IPS DF 6.9 (cell line): ENCODE measurements at regions not wholly inside any gene's neighbourhood (a gene's known extent, or its start where the extent isn't known, plus 50 kb on each side); places are given as distances from the start of the nearest gene placed in this dataset.

Experiments
- DNase-seq: peaks from one replicate; pipeline ENCODE4 v3.0.0-alpha.2; 2013; ENCODE audit warnings: low read depth, low spot score
- H3K27ac ChIP-seq: one replicate; pipeline ENCODE4 v1.5.1; 2013; ENCODE audit warnings: low read length, control low read depth
- H3K27me3 ChIP-seq: 2 replicates; pipeline ENCODE4 v1.6.1; 2013; ENCODE audit warnings: mild to moderate bottlenecking, low read length; ENCODE audit not compliant: control insufficient read depth, insufficient read depth
- H3K36me3 ChIP-seq: 2 replicates; pipeline ENCODE4 v1.6.1; 2013; ENCODE audit warnings: low read length; ENCODE audit not compliant: control insufficient read depth, insufficient read depth
- H3K4me1 ChIP-seq: 2 replicates; pipeline ENCODE4 v1.6.1; 2013; ENCODE audit warnings: low read length; ENCODE audit not compliant: control insufficient read depth, insufficient read depth
- H3K4me3 ChIP-seq: 2 replicates; pipeline ENCODE4 v1.5.1; 2013; ENCODE audit warnings: mild to moderate bottlenecking, low read length
- H3K9me3 ChIP-seq: 2 replicates; pipeline ENCODE4 v1.6.1; 2013; ENCODE audit warnings: low read length, inconsistent platforms; ENCODE audit not compliant: control insufficient read depth, insufficient read depth
- WGBS: extraction: QIAGEN DNeasy Blood & Tissue Kit; methylation state at CpG from one replicate; pipeline ENCODE4 v1.1.7; 2013; ENCODE audit warnings: mixed read lengths, missing lambda C conversion rate; ENCODE audit not compliant: insufficient read length, insufficient coverage; 5-methylcytosine and 5-hydroxymethylcytosine counted together

GRCh38 chr7:130878785-130879184, 144.8 kb upstream of the KLF14 start:
- no peak overlapping the region for H3K27ac ChIP-seq
- no CpG with 5 or more reads among the region's 2 CpGs for WGBS
- H3K4me1 ChIP-seq: no peaks in the 10 kb centered on the region; the same call in 1 of the 2 replicates
- no peaks in the 10 kb centered on the region for H3K27me3 ChIP-seq
- no peak for DNase-seq
- no peaks in the 10 kb centered on the region for H3K36me3 ChIP-seq
- no peak overlapping the region for H3K4me3 ChIP-seq
- H3K9me3 ChIP-seq: no peaks in the 10 kb centered on the region

GRCh38 chr7:130879191-130879590, 145.2 kb upstream of the KLF14 start:
- Histone ChIP-seq H3K9me3 (no peaks in the 10 kb centered on the region), H3K27me3 (no peaks in the 10 kb centered on the region), H3K27ac (no peak overlapping the region), H3K4me1 (no peaks in the 10 kb centered on the region; the same call in 1 of the 2 replicates), H3K4me3 (no peak overlapping the region), H3K36me3 (no peaks in the 10 kb centered on the region)
- DNase-seq: no peak
- WGBS: no CpG with 5 or more reads among the region's 2 CpGs

DNA sequence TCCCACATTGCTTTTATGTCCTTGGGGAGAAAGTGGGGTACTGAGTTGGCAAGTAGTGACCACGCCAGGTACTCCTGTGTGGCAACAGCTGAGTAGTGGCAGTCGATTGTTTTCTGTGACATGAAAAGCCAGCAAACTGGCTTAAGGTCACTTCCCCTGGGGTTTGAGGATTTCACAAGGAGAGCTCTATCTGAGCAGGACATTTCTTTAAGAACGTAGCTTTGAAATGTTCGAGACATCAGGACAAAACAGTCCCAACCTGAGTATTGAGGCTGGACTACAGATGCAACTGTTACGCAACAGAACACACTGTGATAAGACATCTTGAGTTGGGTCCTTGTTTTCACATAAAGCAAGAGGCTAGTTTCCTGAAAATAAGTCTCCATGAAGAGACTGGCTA, 146.7 kb upstream of the KLF14 start:
- no peaks in the 10 kb centered on the region for H3K36me3 ChIP-seq
- H3K4me3 ChIP-seq: no peak overlapping the region
- peaks cover 1% of the 10 kb centered on the region; the same call in 1 of the 2 replicates for H3K4me1 ChIP-seq
- H3K27me3 ChIP-seq: no peaks in the 10 kb centered on the region
- WGBS: no CpG with 5 or more reads among the region's 5 CpGs
- no peak for DNase-seq
- H3K9me3 ChIP-seq: no peaks in the 10 kb centered on the region
- no peak overlapping the region for H3K27ac ChIP-seq

DNA sequence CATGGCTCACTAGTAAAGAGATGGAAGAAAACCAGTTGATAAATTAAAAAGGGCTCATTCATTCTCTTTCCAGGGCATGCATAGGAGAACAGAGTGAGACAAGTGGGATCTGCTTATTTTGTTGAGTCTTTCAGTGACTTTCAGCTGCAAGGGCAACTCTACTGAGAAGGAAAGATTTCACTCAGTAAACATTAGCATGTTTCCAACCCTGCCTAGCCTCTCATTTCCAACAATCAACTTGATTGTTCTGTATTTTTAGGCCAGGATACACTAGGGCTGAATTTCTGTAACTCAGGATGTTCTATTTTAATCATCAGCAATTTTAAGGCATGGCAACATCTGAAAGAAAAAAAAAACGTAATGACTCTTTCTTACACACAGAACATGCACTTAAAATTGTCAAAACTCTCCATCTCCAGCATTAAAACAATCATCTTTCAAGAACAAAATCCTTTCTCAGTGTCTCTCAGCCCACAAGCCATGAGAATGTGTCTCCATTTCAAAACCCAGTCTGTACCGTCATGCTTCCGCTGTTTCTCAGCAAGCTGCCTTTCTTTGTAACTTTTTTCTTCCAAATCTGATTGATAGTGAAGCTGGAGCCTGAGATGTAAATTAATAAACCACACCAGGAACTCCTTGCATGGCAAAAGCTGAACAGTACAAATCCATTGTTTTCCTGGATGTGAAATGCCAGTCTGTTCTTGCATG, 147.2 kb upstream of the KLF14 start:
- H3K4me1 ChIP-seq: peaks cover 1% of the 10 kb centered on the region; the same call in 1 of the 2 replicates
- no peaks in the 10 kb centered on the region for H3K36me3 ChIP-seq
- no peak overlapping the region for H3K4me3 ChIP-seq
- no peak overlapping the region for H3K27ac ChIP-seq
- no peak for DNase-seq
- no CpG with 5 or more reads among the region's 3 CpGs for WGBS
- no peaks in the 10 kb centered on the region for H3K27me3 ChIP-seq
- H3K9me3 ChIP-seq: no peaks in the 10 kb centered on the region

GRCh38 chr7:130881799-130882141, 147.8 kb upstream of the KLF14 start:
- WGBS: no CpG with 5 or more reads among the region's 5 CpGs
- no peak for DNase-seq
- Histone ChIP-seq H3K36me3 (no peaks in the 10 kb centered on the region), H3K27me3 (no peaks in the 10 kb centered on the region), H3K4me1 (0 out of 2 replicates have a peak, but pooled peaks cover 1% of the 10 kb centered on the region), H3K9me3 (no peaks in the 10 kb centered on the region), H3K27ac (no peak overlapping the region), H3K4me3 (no peak overlapping the region)

- H3K36me3 ChIP-seq: no peaks in the 10 kb centered on the region
- H3K27ac ChIP-seq: no peak overlapping the region
- no peaks in the 10 kb centered on the region for H3K27me3 ChIP-seq
- H3K4me3 ChIP-seq: no peak overlapping the region
- 0 out of 2 replicates have a peak, but pooled peaks cover 1% of the 10 kb centered on the region for H3K4me1 ChIP-seq
- no peaks in the 10 kb centered on the region for H3K9me3 ChIP-seq
- no peak for DNase-seq
- WGBS: no CpG with 5 or more reads among the region's 2 CpGs
Observed at GRCh38 chr7:130882396-130882795, 148.4 kb upstream of the KLF14 start.

- H3K36me3 ChIP-seq: no peaks in the 10 kb centered on the region
- H3K4me1 ChIP-seq: 0 out of 2 replicates have a peak, but pooled peaks cover 1% of the 10 kb centered on the region
- H3K9me3 ChIP-seq: no peaks in the 10 kb centered on the region
- no peak overlapping the region for H3K4me3 ChIP-seq
- H3K27ac ChIP-seq: no peak overlapping the region
- H3K27me3 ChIP-seq: no peaks in the 10 kb centered on the region
- no peak for DNase-seq
- no CpG with 5 or more reads among the region's 6 CpGs for WGBS
Observed at GRCh38 chr7:130883928-130884327, 149.9 kb upstream of the KLF14 start.

DNA sequence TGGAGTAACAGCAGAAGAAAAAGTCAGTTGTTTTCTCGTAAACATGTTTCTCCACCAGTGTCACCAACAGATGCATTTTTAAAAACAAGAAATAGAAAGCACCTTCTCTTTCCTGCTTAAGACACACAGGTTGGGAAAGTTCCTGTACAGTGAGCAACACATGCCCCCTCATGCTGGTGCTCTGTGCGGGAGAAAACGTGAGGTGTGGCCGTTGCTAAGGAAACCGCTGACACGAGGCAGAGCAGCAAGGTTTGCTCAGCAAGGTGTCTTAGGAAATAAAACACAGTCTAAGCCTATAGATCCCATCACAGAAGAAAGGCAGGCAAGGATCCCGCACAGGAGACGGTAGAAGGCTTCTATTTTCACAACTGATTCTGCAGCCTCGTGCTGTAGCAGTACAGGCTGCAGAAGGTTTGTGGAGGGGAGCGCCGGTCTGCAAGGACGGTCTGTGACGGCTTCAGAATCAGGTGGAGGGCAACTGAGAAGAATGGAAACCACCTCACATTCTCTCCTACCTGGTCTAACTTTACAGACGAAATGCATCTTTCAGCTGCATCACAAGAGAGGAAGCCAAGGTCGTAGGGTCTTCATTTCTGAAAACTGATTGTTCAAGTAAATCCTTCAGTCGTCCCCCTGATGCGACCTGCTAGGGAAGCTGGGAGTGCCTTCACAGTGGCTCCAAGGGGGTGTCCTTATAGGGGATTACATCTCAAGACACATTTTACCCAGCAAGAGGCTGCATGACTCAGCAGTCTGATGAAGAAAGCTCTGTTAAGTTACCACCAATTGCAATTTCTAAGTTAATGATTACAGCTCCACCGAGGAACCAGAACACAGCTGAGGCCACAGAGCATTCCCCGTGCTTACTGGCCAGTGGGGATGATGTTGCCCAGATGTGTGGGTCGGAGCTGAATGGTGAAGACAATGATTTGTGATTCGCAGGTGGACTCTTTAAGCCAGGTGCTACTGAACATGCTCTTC, 150.7 kb upstream of the KLF14 start:
- Histone ChIP-seq H3K36me3 (no peaks in the 10 kb centered on the region), H3K4me1 (0 out of 2 replicates have a peak, but pooled peaks cover 1% of the 10 kb centered on the region), H3K27ac (no peak overlapping the region), H3K9me3 (no peaks in the 10 kb centered on the region), H3K4me3 (no peak overlapping the region), H3K27me3 (no peaks in the 10 kb centered on the region)
- no peak for DNase-seq
- WGBS: no CpG with 5 or more reads among the region's 21 CpGs

- H3K9me3 ChIP-seq: no peaks in the 10 kb centered on the region
- no peaks in the 10 kb centered on the region for H3K36me3 ChIP-seq
- DNase-seq: no peak
- 0 out of 2 replicates have a peak, but pooled peaks cover 1% of the 10 kb centered on the region for H3K4me1 ChIP-seq
- H3K27ac ChIP-seq: no peak overlapping the region
- WGBS: no CpG with 5 or more reads among the region's 10 CpGs
- H3K4me3 ChIP-seq: no peak overlapping the region
- H3K27me3 ChIP-seq: no peaks in the 10 kb centered on the region
Observed at GRCh38 chr7:130886438-130887135, 152.6 kb upstream of the KLF14 start.
